KOPT-K1 (cell line): ENCODE measurements at regions not wholly inside any gene's neighbourhood (a gene's known extent, or its start where the extent isn't known, plus 50 kb on each side); places are given as distances from the start of the nearest gene placed in this dataset.
"Not testable (repeated sequence)": the region's sequence is repeated elsewhere in the genome, so short reads cannot be mapped to it uniquely, and the experiment has no call there.

ENCODE experiments used
- H3K27ac ChIP-seq: fragments of 200-600 bp; sonication (generic); 2 replicates; pipeline ENCODE4 v1.5.1; 2016; ENCODE audit warnings: antibody characterized with exemption, mild to moderate bottlenecking, low read depth, low read length; ENCODE audit not compliant: poor library complexity, severe bottlenecking
- H3K36me3 ChIP-seq: fragments of 200-600 bp; sonication (generic); 2 replicates; pipeline ENCODE4 v1.5.1; 2017; ENCODE audit warnings: antibody characterized with exemption, mild to moderate bottlenecking, low read length, moderate library complexity; ENCODE audit not compliant: insufficient read depth
- H3K9me3 ChIP-seq: fragments of 200-600 bp; sonication (generic); 2 replicates; pipeline ENCODE4 v1.5.1; 2017; ENCODE audit warnings: antibody characterized with exemption, low read length, mild to moderate bottlenecking; ENCODE audit not compliant: insufficient read depth, poor library complexity, severe bottlenecking

DNA sequence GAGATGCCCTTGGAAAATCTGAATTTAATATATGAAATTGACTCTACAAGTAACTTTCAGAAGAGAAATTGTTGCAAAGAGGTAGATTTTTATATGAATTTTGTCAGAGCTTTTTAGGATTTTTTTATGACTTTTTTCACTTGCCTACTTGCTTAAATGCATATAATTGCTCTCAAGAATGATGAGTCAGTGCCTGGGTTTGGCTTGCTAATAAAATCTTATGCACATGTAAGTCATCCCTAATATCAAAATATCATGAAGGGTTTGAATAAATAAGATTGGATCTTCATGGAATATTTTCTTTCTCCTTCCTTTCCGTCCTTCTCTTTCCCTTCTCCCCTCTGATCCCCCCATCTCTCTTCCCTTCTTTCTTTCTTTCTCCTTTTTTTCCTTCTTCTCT lies 354.1 kb downstream of the TXNL1 start:
- Histone ChIP-seq H3K36me3 (no peaks in the 10 kb centered on the region), H3K9me3 (no peaks in the 10 kb centered on the region), H3K27ac (no peak overlapping the region)

DNA sequence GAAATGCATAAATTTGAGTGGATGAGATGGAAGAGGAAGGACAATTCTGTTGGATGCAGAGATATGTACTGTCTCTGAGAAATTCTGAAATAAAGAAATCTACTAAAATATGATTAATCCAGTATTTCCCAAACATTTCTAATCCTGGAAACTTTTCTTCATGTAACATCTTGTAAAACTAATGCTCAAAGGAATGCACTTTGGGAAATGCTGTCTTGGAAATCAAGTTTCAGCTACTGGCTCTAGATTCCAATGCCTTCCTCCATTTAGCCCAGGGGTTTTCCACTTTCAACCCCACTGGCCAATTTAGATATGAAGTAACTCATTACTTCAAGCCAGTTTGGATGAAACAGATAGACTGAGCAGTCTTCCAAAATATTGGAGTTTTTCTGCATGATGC lies 355.1 kb downstream of the TXNL1 start:
- no peaks in the 10 kb centered on the region for H3K36me3 ChIP-seq
- no peak overlapping the region for H3K27ac ChIP-seq
- H3K9me3 ChIP-seq = no peaks in the 10 kb centered on the region

- H3K36me3 ChIP-seq = no peaks in the 10 kb centered on the region
- H3K27ac ChIP-seq = no peak overlapping the region
- H3K9me3 ChIP-seq = no peaks in the 10 kb centered on the region
Measured at GRCh38 chr18:56282234-56283104, 355.9 kb downstream of the TXNL1 start.

DNA sequence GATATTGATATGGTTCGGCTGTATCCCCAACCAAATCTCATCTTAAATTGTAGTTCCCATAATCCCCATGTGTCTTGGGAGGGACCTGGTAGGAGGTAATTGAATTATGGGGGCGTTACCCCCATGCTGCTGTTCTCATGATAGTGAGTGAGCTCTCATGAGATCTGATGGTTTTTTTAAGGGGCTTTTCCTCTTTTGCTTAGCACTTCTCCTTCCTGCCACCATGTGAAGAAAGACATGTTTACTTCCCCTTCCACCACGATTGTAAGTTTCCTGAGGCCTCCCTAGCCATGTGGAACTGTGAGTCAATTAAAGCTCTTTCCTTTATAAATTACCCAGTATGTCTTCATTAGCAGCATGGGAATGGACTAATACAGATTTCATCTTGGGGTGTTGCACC lies 358.6 kb downstream of the TXNL1 start:
- H3K36me3 ChIP-seq, H3K9me3 ChIP-seq, H3K27ac ChIP-seq: not testable (repeated sequence)

DNA sequence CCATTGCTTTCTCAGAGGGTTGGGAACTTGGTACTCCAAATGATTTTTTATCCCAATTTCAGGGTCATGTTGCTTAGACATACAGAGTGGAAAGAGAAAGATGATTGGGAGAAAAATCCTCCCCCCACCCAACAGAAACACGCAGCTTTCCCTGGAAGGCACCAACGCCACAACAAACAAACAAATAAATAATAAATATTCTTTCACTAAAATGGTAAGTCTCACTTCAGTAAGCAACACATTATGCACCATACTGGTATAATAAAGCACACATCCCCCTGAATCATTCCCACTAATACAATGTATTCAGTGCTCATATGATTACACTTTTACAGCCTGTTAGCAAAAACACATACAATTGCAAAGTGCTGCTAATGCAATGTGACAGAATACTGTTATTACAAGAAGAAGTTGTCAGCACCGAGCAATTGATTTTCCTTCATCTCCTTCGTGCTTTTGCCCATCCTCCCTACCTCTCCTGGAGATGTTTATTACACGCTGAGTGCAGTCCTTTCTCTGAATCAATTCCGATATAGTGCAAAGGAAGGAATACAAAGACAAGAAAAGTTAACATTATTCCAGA lies 359.9 kb downstream of the TXNL1 start:
- H3K9me3 ChIP-seq = no peaks in the 10 kb centered on the region
- H3K27ac ChIP-seq = no peak overlapping the region
- H3K36me3 ChIP-seq = no peaks in the 10 kb centered on the region

- no peaks in the 10 kb centered on the region for H3K36me3 ChIP-seq
- H3K27ac ChIP-seq = no peak overlapping the region
- H3K9me3 ChIP-seq = no peaks in the 10 kb centered on the region
Measured at GRCh38 chr18:56276466-56276865, 361.9 kb downstream of the TXNL1 start.

- Histone ChIP-seq H3K27ac (no peak overlapping the region), H3K36me3 (no peaks in the 10 kb centered on the region), H3K9me3 (no peaks in the 10 kb centered on the region)
Measured at GRCh38 chr18:56273541-56274219, 364.7 kb downstream of the TXNL1 start.

DNA sequence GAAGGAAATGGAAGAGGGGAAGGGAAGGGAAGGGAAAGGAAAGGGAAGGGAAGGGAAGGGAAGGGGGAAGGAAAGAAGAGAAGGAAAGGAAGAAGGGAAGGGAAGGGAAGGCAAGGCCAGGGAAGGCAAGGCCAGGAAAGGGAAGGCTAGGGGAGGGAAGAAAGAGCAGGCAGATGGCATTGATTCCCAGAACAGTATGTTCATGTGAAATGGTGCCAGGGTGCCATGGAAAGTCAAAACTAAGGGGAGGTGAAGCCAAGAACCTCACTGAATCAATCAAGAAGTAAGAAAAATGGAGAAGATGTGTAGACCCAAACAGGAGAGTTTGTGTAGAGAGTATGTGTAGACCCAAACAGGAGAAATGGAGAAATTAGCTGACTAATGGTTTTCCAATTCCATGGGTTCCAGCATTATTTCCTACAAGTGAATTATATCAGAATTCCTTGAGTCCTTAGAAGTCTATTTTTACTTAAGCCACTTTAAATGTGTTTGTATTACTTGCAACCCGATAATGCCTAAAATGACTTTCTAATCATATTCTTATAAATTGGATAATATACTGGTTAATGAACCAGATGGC lies 367.6 kb downstream of the TXNL1 start:
- H3K36me3 ChIP-seq = no peaks in the 10 kb centered on the region
- H3K9me3 ChIP-seq = no peaks in the 10 kb centered on the region
- H3K27ac ChIP-seq = no peak overlapping the region

DNA sequence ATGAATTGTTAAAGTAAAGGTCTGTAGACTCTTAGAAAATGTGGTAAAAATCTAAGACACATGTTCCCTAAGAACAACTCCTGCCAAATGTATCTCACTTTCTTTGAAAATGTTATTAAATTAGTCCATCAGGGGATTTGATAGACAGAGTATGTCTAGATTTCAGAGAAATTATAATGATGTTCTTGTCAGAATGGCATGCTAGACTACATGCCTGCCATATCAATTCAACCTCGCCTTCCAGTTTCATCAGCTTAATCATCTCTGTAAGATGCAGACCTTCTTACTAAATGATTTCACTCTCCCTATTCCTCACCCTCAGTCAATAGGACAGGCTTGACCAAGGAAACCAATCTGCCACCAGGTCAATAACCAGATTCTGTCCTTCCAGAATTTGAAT lies 368.4 kb downstream of the TXNL1 start:
- no peaks in the 10 kb centered on the region for H3K36me3 ChIP-seq
- no peak overlapping the region for H3K27ac ChIP-seq
- no peaks in the 10 kb centered on the region for H3K9me3 ChIP-seq

DNA sequence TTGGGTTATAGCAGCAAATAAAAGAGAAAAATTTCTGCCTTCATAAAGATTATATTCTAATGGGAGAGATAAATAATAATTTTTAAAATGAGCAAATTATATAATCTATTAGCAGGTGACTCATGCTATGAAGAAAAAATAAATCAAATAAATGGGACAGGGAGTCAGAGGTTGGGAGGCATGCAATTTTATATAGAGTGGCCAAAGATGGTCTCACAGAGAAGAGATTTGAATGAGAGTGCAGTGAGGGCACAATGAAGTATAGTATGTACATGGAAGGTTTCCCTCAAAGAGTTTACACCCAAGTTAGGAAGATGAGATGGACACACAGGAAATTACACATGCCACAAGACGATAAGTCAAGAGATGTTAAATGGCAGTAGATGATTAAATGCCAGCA lies 369.4 kb downstream of the TXNL1 start:
- no peak overlapping the region for H3K27ac ChIP-seq
- H3K36me3 ChIP-seq = no peaks in the 10 kb centered on the region
- no peaks in the 10 kb centered on the region for H3K9me3 ChIP-seq

- Histone ChIP-seq H3K9me3 (no peaks in the 10 kb centered on the region), H3K27ac (no peak overlapping the region), H3K36me3 (no peaks in the 10 kb centered on the region)
Measured at GRCh38 chr18:56267334-56267733, 371.1 kb downstream of the TXNL1 start.

- no peaks in the 10 kb centered on the region for H3K36me3 ChIP-seq
- H3K27ac ChIP-seq = no peak overlapping the region
- H3K9me3 ChIP-seq = no peaks in the 10 kb centered on the region
Measured at GRCh38 chr18:56258178-56258577, 380.2 kb downstream of the TXNL1 start.

GRCh38 chr18:56257205-56257604 lies 381.2 kb downstream of the TXNL1 start:
- no peaks in the 10 kb centered on the region for H3K36me3 ChIP-seq
- H3K9me3 ChIP-seq = no peaks in the 10 kb centered on the region
- no peak overlapping the region for H3K27ac ChIP-seq

GRCh38 chr18:56256659-56257058 lies 381.7 kb downstream of the TXNL1 start:
- no peak overlapping the region for H3K27ac ChIP-seq
- no peaks in the 10 kb centered on the region for H3K9me3 ChIP-seq
- H3K36me3 ChIP-seq = no peaks in the 10 kb centered on the region

- Histone ChIP-seq H3K9me3 (no peaks in the 10 kb centered on the region), H3K36me3 (no peaks in the 10 kb centered on the region)
Measured at GRCh38 chr18:56255381-56255780, 383.0 kb downstream of the TXNL1 start.

More at GRCh38 chr18:56255381-56255780, 383.0 kb downstream of the TXNL1 start:
- no peak overlapping the region for H3K27ac ChIP-seq
